GM19372 (cell line): ENCODE measurements at regions not wholly inside any gene's neighbourhood (a gene's known extent, or its start where the extent isn't known, plus 50 kb on each side); places are given as distances from the start of the nearest gene placed in this dataset.
"Not testable (repeated sequence)": the region's sequence is repeated elsewhere in the genome, so short reads cannot be mapped to it uniquely, and the experiment has no call there.

Source experiments
- ATAC-seq: cut with Tn5 transposase; IDR thresholded peaks from one replicate; pipeline ENCODE4 v1.9.1; 2021; ENCODE audit warnings: mild to moderate bottlenecking, low read depth, moderate library complexity; ENCODE audit not compliant: unreplicated experiment

GRCh38 chr7:85688712-85689111 is 501.9 kb upstream of the SEMA3D start:
- no peak for ATAC-seq

DNA sequence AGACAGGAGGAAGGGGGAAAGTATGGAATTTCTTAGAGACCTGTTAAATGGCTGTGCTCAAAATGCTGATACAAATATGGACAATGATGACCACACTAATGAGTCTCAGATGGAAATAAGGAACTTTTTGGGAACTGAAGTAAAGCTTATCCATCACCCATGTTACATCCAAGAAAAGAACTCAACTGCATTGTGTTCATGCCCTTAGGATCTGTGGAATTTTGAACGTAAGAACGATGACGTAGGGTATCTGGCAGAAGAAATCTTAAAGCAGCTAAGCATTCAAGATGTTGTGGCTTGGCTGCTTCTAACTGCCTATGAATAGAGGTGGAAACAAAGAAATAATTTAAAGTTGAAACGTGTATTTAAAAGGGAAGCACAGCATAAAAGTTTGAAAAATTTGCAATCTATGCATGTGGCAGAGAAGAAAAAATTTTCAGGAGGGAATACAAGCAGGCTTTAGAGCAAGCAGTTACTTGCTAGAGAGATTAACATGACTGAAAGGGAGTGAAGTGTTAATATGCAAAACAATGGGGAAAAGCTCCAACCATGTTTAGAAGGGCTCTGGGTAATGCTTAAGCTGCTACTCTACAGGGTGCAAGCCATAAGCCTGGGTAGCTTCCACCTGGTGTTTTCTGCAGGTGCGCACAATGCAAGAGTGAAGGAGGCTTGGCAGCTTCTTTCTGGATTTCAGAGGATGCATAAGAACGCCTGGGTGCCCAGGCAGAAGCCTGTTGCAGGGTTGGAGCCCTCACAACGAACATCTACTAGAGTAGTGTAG is 499.7 kb upstream of the SEMA3D start:
- ATAC-seq = no peak

DNA sequence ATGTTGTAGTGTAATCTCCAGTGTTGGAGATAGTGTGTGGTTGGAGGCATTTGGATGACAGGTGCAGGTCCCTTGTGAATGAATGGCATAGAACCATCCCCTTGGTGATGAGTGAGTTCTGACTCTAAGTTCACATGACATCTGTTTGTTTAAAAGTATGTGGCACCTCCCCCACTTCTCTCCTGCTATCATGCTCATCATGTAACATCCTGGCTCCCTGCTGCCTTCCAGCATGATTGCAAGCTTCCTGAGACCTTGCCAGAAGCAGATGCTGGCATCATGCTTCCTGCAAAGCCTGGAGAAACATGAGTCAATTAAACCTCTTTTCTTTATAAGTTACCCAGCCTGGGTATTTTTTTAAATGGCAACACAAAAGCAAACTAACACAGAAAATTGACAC is 499.0 kb upstream of the SEMA3D start:
- no peak for ATAC-seq

DNA sequence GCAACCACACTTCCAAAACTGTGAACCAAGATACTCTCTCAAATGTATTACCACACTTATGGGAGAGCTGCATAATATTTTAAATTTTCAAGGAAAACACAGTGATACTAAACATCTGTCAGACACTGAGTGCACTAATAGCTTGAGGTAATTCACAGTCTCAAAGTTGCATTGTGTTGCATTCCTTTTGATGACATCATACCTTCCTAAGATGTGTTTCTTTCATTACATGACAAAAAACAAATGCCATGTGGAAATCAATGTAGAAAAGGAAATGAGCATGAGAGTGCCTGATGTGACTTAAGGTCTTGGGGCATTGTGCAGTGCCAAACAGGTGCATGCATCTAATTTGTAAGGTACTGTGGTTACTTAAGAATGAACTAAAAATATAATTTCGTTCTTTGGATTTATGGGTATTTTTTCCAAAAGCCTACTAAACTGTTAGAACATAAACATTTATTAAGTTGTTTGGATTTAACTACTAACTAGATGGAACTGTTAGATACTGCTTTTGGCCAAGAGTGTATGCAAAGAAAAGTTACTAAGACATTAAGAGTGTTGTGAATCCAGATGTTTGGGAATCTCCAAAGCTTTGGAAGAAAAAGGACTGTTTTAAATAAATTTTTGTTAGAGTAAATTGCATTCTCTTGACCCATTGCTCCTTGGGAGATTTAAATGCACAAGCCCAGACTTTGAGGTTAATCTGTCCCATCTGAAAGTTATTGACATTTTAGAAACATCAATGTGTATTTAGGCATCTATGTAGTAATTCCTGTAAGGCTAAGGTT is 496.2 kb upstream of the SEMA3D start:
- ATAC-seq = no peak

DNA sequence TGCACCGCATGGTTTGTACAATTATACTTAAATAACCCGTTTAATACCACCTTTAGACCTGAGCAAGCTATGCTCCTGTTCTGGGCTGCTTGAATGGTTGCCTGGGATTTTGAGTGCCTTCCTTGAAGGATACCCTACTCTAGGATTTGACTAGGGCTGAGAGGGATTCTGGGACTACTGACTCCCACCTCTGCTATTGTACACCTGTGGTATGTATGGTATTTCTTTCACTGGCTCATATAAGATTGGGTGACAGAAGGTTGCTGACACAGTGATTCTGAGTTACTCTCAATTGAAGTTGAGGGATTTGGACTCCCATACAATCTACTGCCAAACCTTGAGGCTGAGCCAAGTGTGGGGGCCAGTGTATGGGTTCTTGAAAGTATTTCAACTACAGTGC is 494.4 kb upstream of the SEMA3D start:
- ATAC-seq = no peak

- not testable (repeated sequence) for ATAC-seq
Measured at GRCh38 chr7:85675093-85675492, 488.2 kb upstream of the SEMA3D start.

- no peak for ATAC-seq
Measured at GRCh38 chr7:85673876-85674275, 487.0 kb upstream of the SEMA3D start.

- no peak for ATAC-seq
Measured at GRCh38 chr7:85669225-85669624, 482.4 kb upstream of the SEMA3D start.

- no peak for ATAC-seq
Measured at GRCh38 chr7:85664341-85664740, 477.5 kb upstream of the SEMA3D start.

- ATAC-seq = no peak
Measured at GRCh38 chr7:85659364-85659763, 472.5 kb upstream of the SEMA3D start.

DNA sequence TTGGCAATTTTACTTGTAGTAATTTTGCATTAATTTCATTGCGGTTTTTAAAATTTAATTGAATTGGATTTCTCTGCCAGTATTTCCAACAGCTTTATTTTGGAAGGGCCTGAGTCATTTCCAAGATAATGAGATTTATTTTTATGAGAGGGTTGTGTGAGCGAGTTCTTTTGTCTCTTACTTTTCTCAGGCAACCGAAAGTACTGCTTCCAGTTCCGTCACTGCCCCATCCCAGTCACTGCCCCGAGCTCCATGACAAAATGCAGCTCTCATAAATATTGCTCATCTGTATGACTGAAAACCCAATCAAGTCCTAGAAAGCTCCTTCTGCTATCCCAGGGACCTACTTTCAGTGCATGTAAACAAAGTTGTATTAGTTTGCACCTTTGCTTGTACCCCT is 468.4 kb upstream of the SEMA3D start:
- ATAC-seq = no peak

GRCh38 chr7:85644272-85644671 is 457.4 kb upstream of the SEMA3D start:
- no peak for ATAC-seq

GRCh38 chr7:85641331-85641730 is 454.5 kb upstream of the SEMA3D start:
- ATAC-seq = no peak

GRCh38 chr7:85638394-85638793 is 451.5 kb upstream of the SEMA3D start:
- no peak for ATAC-seq

DNA sequence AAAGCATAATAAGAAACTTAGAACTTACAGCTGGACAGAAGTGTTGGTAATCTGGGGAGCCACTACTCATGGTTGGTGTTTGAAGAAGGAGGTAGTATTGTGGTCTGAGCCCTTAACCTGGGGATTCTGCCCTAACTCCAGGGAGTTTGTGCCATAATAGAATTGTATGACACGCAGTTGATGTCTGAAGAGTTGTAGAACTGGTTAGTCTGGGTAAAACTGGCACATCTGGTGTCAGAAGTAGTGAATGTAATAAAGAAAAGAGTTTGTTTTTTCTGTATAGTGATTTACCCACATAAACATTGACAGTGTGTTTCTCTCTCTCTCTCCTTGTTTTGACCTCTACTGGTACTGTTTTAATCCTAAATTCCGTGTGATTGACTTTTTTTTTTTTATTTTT is 448.1 kb upstream of the SEMA3D start:
- no peak for ATAC-seq

- no peak for ATAC-seq
Measured at GRCh38 chr7:85630904-85631600, 444.2 kb upstream of the SEMA3D start.

GRCh38 chr7:85627791-85628586 is 441.1 kb upstream of the SEMA3D start:
- ATAC-seq = no peak

DNA sequence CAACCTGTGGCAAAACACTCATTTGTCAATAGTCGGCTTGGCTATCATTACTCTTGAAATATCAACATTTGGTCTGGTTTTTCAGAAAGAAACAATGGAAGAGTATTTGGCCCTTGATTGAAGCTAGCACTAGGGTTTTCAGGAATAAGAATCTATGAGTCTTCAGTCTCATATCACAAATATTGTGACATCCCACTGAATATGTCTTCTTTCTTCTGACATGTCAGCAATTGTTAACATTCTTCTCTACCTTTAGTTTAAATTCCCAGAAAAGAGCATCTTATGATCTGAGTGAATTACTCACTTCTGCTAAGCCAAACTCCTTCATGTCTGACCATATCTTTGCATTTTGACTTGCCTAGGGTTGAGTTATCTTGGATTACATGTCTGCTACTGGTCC is 435.2 kb upstream of the SEMA3D start:
- ATAC-seq = no peak

DNA sequence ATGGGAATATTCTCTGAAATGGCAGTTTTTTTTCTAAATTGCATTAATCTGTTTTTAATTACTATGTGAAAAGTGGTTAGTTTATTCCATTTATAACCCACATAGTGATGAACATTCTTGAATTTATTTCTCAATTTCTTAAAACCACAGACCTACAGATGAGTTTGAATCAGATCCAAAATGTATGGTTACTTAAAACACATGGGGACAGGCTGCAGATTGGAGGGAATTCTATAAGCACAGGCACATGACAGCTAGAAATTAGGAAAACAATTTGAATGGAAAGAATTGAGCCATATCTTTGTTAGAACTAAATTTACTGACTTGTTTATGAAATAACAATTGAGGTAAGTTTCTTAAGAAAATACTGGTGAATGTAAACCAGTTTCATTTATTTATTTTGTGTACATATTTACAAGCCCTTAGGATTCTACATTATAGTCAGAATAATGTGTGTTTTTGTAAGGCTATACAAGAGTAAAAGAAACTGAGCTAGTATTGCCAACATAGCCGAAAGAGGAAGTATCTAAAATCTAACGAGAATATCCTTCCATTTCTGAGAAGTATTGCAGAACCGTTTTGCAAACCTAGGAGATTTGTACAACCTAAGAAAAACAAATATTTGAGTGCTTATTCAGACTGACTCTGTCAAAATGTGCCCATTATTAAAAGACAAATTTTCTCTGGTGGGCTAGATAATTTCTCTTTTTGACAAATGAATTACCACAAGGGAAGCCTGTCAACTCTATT is 434.3 kb upstream of the SEMA3D start:
- ATAC-seq = no peak

DNA sequence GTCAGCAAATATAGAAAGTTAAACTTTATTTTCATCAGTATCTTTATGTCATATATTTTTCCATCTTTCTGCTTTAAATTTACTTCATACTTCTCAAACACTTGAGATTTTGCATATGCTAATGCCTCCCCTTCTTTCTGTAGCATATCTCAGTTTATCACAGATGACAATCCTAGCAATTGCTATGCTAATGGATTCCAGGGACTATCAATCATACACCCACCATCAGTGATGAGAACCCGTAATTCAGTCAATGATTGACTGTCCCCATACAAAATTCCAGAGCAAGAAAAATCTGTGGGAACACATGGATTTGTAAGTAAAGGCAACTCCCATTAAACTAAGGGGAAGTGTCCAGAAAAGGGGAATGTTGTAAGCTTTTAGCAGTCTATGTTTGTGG is 432.4 kb upstream of the SEMA3D start:
- ATAC-seq = no peak
